HCT116 (cell line): ENCODE measurements at regions not wholly inside any gene's neighbourhood (a gene's known extent, or its start where the extent isn't known, plus 50 kb on each side); places are given as distances from the start of the nearest gene placed in this dataset.
"Not testable (repeated sequence)": the region's sequence is repeated elsewhere in the genome, so short reads cannot be mapped to it uniquely, and the experiment has no call there.

Experiments
- ATAC-seq: fragments of 200-7000 bp; cut with Tn5 transposase; 2 replicates; pipeline ENCODE4 v1.9.1; 2020; ENCODE audit warnings: mild to moderate bottlenecking, moderate library complexity
- BruUV-seq: library from RNA; stranded (reverse); fragments of 400-500 nt; replicated peaks from 2 replicates; lab custom pipeline; 2021; lab: Mats Ljungman, UMichigan
- CTCF ChIA-PET: fragments of 300-600 bp; sonication (Branson Sonifier 250); formaldehyde crosslinking; loops from one replicate; lab custom pipeline; 2021; ENCODE audit warnings: antibody characterized with exemption; lab: Charles Lee
- POLR2A ChIA-PET: fragments of 300-600, 350-600 bp; sonication (Branson Sonifier 250); formaldehyde crosslinking; loops from one replicate; lab custom pipeline; 2021; ENCODE audit warnings: antibody characterized with exemption; lab: Charles Lee
- RAD21 ChIA-PET, 2 experiments: fragments of 300-600 bp; sonication (Branson Sonifier 250); formaldehyde crosslinking; loops; one replicate each; lab custom pipeline; 2023; ENCODE audit warnings: low total read pairs in 2 of 2; ENCODE audit not compliant: uncharacterized antibody in 2 of 2, unreplicated experiment in 2 of 2, low non-redundant PET in 1 of 2; lab: Charles Lee
- DNase-seq: peaks from one replicate; pipeline ENCODE4 v3.0.0-alpha.2; 2010; ENCODE audit warnings: low read depth, low spot score
- H2AFZ ChIP-seq: fragments of 200-600 bp; shearing (Covaris generic), sonication (generic); 2 replicates; pipeline ENCODE4 v1.6.1; 2017; ENCODE audit warnings: low read depth, mixed run types, mixed read lengths, antibody characterized with exemption, low read length; ENCODE audit not compliant: poor library complexity, severe bottlenecking
- H3K27ac ChIP-seq: 2 replicates; pipeline ENCODE4 v1.5.1; 2012; ENCODE audit warnings: low read depth, low read length
- H3K27me3 ChIP-seq: fragments of 200-600 bp; sonication (generic); 2 replicates; pipeline ENCODE4 v1.6.1; 2016; ENCODE audit warnings: mixed run types, low read length, mixed read lengths; ENCODE audit not compliant: insufficient read depth
- H3K36me3 ChIP-seq, 2 experiments: fragments of 200-500 bp in 1 of 2; fragments of 200-600 bp in 1 of 2; sonication (Bioruptor generic) in 1 of 2; sonication (generic) in 1 of 2; 2 replicates each; pipeline versions ENCODE4 v1.5.1 to v1.6.1; 2014 to 2016; ENCODE audit warnings: low read length in 2 of 2, inconsistent platforms in 1 of 2, mixed read lengths in 1 of 2, mixed run types in 1 of 2; ENCODE audit not compliant: insufficient read depth in 2 of 2, control insufficient read depth in 1 of 2
- H3K4me1 ChIP-seq, 2 experiments: fragments of 200-600 bp in 1 of 2; sonication (generic) in 1 of 2; 2 replicates each; pipeline versions ENCODE4 v1.5.1 to v1.6.1; 2012 to 2017; ENCODE audit warnings: low read length in 2 of 2, inconsistent platforms in 1 of 2, mild to moderate bottlenecking in 1 of 2, mixed read lengths in 1 of 2, mixed run types in 1 of 2, moderate library complexity in 1 of 2; ENCODE audit not compliant: insufficient read depth in 2 of 2, control insufficient read depth in 1 of 2
- H3K4me2 ChIP-seq: fragments of 200-600 bp; sonication (generic); 2 replicates; pipeline ENCODE4 v1.6.1; 2017; ENCODE audit warnings: mixed run types, low read length, mixed read lengths
- H3K4me3 ChIP-seq, 2 experiments: fragments of 200-600 bp in 1 of 2; sonication (generic) in 1 of 2; replicated peaks in 1 of 2; 2 replicates each; pipeline ENCODE4 v1.5.1; 2011 to 2016; ENCODE audit warnings: low read length in 2 of 2, control low read depth in 1 of 2, low read depth in 1 of 2, mild to moderate bottlenecking in 1 of 2, mixed read lengths in 1 of 2, mixed run types in 1 of 2
- H3K79me2 ChIP-seq: fragments of 200-600 bp; sonication (generic); 2 replicates; pipeline ENCODE4 v1.6.1; 2017; ENCODE audit warnings: mild to moderate bottlenecking, mixed run types, low read length, moderate library complexity, mixed read lengths; ENCODE audit not compliant: insufficient read depth
- H3K9ac ChIP-seq: fragments of 200-600 bp; sonication (generic); 2 replicates; pipeline ENCODE4 v1.6.1; 2016; ENCODE audit warnings: low read length, mixed read lengths
- H3K9me2 ChIP-seq: fragments of 200-600 bp; sonication (generic), shearing (Covaris generic); 2 replicates; pipeline ENCODE4 v1.6.1; 2017; ENCODE audit warnings: mixed run types, mild to moderate bottlenecking, moderate library complexity; ENCODE audit not compliant: insufficient read depth
- H3K9me3 ChIP-seq, 2 experiments: fragments of 200-500 bp in 1 of 2; fragments of 200-600 bp in 1 of 2; sonication (Bioruptor generic) in 1 of 2; sonication (generic) in 1 of 2; 2 replicates each; pipeline ENCODE4 v1.6.1; 2014 to 2017; ENCODE audit warnings: low read length in 2 of 2, mixed read lengths in 2 of 2, inconsistent platforms in 1 of 2, low read depth in 1 of 2, mild to moderate bottlenecking in 1 of 2, mixed run types in 1 of 2, moderate library complexity in 1 of 2; ENCODE audit not compliant: control insufficient read depth in 1 of 2, insufficient read depth in 1 of 2
- H4K20me1 ChIP-seq: fragments of 200-600 bp; sonication (generic), shearing (Covaris generic); 2 replicates; pipeline ENCODE4 v1.6.1; 2017; ENCODE audit warnings: mixed run types, mild to moderate bottlenecking, moderate library complexity; ENCODE audit not compliant: insufficient read depth
- CBX3 ChIP-seq: IDR thresholded peaks from 2 replicates; pipeline ENCODE4 v1.6.1; 2012; ENCODE audit warnings: low read depth
- CTCF ChIP-seq, 3 experiments: fragments of 200-600 bp in 1 of 3; sonication (generic) in 1 of 3; IDR thresholded peaks in 2 of 3; conservative IDR thresholded peaks in 1 of 3; 2 replicates each; pipeline ENCODE4 v1.5.1; 2012 to 2017; ENCODE audit warnings: low read depth in 2 of 3, low read length in 2 of 3, antibody characterized with exemption in 1 of 3, borderline replicate concordance in 1 of 3, control low read depth in 1 of 3, mild to moderate bottlenecking in 1 of 3, mixed read lengths in 1 of 3, mixed run types in 1 of 3, moderate library complexity in 1 of 3; ENCODE audit not compliant: insufficient read depth in 1 of 3
- MAX ChIP-seq: IDR thresholded peaks from 2 replicates; pipeline ENCODE4 v1.6.1; 2012
- intact Hi-C: fragments of 100-400 bp; cut with micrococcal nuclease; formaldehyde crosslinking; loops from 2 replicates; pipeline ENCODE4 v1.10.0; 2022

GRCh38 chr6:90457867-90458259 is 129.0 kb downstream of the MAP3K7 start (continued):
- TF ChIP-seq CTCF (IDR thresholded peaks at IDR 0.05 in 2 of 3, conservative IDR thresholded peaks at IDR 0.05 in 1 of 3; ENCODE audit: borderline replicate concordance in 1 of 3, insufficient read depth in 1 of 3, low read depth in 2 of 3, low read length in 2 of 3) = no peak

- BruUV-seq, intact Hi-C loops, POLR2A ChIA-PET, DNase-seq, H3K27me3 ChIP-seq, H4K20me1 ChIP-seq, H3K79me2 ChIP-seq, H3K9ac ChIP-seq, H3K9me3 ChIP-seq, RAD21 ChIA-PET, H3K4me1 ChIP-seq, H2AFZ ChIP-seq, H3K9me2 ChIP-seq, H3K27ac ChIP-seq, ATAC-seq, H3K4me2 ChIP-seq, H3K36me3 ChIP-seq, H3K4me3 ChIP-seq: not testable (repeated sequence)
- CTCF ChIA-PET = interaction anchor here (1.1 kb wide), 3 partner anchors 22 to 517 kb away, joined by 3 to 6 read pairs (median 4); no protein-coding TSS in a partner anchor
Measured at GRCh38 chr6:90456997-90457866, 129.6 kb downstream of the MAP3K7 start.

GRCh38 chr6:90456001-90456400 is 130.9 kb downstream of the MAP3K7 start:
- no TSS peak for BruUV-seq
- intact Hi-C loops = no loop called here
- Histone ChIP-seq H2AFZ (no peak overlapping the region), H4K20me1 (no peaks in the 10 kb centered on the region), H3K79me2 (no peaks in the 10 kb centered on the region), H3K27me3 (no peaks in the 10 kb centered on the region), H3K4me1 (no peaks in the 10 kb centered on the region), H3K36me3 (no peaks in the 10 kb centered on the region), H3K9me3 (no peaks in the 10 kb centered on the region), H3K9ac (no peak overlapping the region), H3K4me3 (no peak overlapping the region), H3K4me2 (no peak overlapping the region), H3K27ac (no peak overlapping the region), H3K9me2 (no peaks in the 10 kb centered on the region)
- ATAC-seq (no peak), DNase-seq (no peak)
- POLR2A ChIA-PET = no interaction called here
- no peak for TF ChIP-seq CBX3
- no peak for TF ChIP-seq MAX
- RAD21 ChIA-PET = no interaction called here
- CTCF ChIA-PET = no interaction called here
